Stimulated activated CD8-positive, alpha-beta memory T cell treated with anti-CD3 and anti-CD28 coated beads, Interleukin-15, amount 100 ng/mL, for 1 hour (primary cell): ENCODE measurements at regions not wholly inside any gene's neighbourhood (a gene's known extent, or its start where the extent isn't known, plus 50 kb on each side); places are given as distances from the start of the nearest gene placed in this dataset.

ENCODE experiments used
- DNase-seq: peaks from one replicate; pipeline ENCODE4 v3.0.0-alpha.2; 2020; ENCODE audit warnings: low read depth

DNA sequence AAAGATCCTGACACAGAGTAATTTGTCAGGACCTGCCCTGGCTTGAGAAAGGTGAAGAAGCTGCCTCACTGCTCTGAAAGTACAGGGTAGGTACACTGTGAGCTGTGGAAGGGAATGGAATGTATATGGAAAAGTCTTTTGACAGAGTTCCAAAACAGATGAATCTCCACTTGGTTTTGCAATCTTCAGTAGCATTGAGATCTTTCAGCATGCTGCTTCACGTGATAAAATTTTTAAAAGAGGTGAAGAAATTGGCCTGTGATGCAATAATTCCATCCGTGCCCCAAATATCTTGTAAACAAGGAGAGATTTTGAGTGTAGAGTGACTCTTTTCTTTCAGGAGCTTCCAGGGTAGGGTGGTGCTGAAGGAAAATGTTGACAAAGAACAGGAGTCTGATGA is 123.1 kb downstream of the OSR1 start:
- no peak for DNase-seq

DNA sequence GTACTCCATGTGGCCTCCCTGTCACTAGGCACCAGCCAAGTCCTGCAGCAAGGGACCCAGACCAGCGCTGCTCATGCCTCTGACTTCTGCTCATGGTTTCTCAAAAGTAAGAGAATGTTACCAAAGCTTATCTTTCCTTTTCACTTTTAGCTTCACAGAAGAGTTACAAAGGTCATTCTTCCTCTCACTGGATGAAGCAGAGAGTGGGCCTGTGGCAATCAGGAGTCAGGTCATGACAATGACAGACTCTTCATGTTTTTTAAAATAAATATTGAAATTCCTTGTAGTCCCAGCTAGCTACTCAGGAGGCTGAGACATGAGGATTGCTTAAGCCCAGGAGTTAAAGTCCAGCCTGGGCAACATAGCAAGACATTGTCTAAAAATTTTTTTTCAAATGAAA is 126.1 kb downstream of the OSR1 start:
- no peak for DNase-seq

DNA sequence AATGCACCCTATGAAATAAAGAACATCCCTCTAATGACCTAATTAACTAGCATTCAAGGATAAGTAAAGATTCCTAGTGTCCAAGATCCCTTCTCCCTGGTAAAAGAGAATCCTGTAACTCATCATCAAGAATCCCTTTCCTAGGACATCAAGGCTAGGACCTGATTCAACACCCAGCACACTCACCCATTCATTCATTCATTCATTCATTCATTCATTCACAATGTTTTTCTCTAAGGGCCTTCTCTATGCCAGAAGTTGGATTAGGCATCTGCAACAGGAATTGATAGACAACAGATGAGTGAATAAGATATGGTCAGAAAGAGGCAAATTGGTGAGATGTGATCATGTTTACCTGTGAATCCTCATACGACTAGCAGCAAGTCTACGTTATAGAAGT is 126.8 kb downstream of the OSR1 start:
- no peak for DNase-seq

DNA sequence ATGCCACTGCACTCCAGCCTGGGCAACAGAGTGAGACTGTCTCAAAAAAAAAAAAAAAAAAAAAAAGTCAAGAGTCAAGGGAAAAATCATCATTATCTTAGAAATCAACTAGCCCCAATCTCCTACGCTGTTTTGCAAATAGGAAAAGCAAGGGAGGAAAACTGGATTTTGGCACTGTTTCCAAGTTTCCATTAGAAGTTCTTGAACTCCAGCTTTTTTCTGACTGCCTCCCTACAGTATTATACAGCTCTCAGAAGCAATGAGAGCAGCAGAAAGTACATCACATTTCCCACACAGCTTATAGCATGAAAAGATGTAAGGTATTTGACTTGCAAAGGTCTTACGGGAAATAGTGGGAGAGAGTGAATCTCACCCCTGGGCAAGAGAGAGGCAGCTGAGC is 127.8 kb downstream of the OSR1 start:
- no peak for DNase-seq

GRCh38 chr2:19228715-19229114 is 129.7 kb downstream of the OSR1 start:
- no peak for DNase-seq

DNA sequence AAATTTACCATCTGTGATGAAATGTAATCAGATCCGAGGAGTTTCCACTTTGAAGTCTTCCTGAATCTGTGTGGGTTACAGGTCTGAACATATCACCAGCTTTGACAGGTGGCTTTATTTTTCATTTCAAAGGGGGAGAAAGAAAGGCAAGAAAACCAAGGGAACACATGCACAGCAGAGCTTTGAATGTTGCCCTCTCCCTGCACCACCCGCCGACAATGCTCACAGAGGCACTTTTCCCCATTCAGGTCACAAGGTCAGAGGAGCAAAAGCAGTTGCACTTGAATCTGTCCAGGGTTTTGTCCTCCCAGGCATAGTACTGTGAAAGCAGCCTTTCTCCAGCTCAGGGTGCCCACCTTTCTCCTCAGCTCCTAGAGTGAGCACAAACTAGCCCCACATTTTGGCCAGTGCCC is 130.2 kb downstream of the OSR1 start:
- no peak for DNase-seq

GRCh38 chr2:19226871-19227270 is 131.6 kb downstream of the OSR1 start:
- DNase-seq = no peak

DNA sequence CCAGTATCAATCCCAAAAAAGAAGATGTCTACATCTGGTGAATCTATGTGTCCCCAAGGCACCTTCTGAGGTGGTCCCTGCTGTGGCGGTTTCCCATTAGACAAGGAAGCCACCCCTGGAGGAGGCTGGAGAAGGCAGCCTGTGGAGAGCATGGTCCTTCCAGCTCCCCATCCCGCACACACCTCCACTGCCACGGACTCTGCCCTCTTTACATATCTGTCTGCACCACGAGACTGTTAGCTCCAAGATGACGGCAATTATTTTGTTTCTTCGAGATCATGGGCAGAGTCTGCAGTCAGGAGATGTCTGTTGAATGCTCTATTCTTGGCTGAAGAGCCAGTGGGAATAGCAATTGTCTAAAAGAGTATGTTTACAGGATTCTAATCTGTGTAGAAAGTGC is 132.0 kb downstream of the OSR1 start:
- DNase-seq = no peak

GRCh38 chr2:19225931-19226330 is 132.5 kb downstream of the OSR1 start:
- no peak for DNase-seq

DNA sequence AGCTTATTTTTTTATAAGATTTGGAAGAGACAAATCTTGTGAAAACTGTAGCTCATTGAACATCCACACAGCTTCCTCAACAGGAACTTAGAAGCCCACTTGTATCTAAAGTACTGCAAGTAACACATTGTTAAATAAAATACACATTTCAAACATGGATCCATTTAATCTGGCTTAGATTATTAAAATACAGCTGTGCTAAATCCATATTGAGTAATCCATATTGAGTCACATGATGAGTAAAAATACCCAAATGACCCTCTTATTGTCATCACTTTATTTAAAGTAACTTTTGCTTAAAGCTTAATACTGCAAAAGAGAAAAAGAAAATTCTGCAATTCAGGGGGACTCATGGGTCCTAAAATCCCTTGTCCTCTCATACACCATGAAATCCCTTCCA is 133.3 kb downstream of the OSR1 start:
- no peak for DNase-seq

GRCh38 chr2:19224486-19224885 is 133.9 kb downstream of the OSR1 start:
- no peak for DNase-seq

DNA sequence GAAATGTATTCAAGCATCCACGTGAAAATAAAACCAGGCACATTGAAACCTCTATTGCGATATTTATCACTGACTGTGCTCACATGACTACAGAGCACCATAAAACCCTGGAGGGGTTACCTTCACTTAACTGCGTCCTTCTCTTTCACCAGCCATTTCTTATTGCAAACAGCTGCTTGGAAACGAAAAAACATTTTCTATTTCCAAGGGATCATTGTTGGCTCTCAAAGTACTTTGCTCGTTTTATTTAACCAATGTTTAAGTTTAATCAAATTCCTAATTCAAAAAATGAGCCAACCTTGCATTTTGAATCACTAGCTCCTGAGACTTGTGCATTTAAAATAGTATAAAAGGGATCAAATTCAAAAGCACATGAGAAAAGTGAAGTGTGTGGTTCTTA is 134.4 kb downstream of the OSR1 start:
- DNase-seq = no peak

GRCh38 chr2:19219060-19219459 is 139.4 kb downstream of the OSR1 start:
- DNase-seq = no peak

DNA sequence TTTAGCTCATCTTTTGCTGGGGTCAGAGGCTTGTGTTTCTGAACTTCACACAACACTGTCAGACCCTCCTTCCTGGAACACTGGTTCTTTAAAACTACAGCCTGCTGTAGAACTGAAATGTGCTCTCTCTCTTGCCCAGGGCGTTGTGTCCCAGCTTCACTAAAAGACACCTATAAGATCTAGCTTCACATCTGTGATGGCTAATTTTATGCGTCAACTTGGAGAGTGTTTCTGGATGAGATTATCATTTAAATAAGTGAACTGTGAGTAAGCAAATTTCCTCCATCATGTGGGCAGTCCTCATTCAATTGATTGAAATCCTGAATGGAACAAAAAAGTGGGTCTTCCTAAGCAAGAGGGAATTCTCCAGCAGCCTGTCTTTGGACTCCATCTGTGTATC is 140.3 kb downstream of the OSR1 start:
- no peak for DNase-seq

DNA sequence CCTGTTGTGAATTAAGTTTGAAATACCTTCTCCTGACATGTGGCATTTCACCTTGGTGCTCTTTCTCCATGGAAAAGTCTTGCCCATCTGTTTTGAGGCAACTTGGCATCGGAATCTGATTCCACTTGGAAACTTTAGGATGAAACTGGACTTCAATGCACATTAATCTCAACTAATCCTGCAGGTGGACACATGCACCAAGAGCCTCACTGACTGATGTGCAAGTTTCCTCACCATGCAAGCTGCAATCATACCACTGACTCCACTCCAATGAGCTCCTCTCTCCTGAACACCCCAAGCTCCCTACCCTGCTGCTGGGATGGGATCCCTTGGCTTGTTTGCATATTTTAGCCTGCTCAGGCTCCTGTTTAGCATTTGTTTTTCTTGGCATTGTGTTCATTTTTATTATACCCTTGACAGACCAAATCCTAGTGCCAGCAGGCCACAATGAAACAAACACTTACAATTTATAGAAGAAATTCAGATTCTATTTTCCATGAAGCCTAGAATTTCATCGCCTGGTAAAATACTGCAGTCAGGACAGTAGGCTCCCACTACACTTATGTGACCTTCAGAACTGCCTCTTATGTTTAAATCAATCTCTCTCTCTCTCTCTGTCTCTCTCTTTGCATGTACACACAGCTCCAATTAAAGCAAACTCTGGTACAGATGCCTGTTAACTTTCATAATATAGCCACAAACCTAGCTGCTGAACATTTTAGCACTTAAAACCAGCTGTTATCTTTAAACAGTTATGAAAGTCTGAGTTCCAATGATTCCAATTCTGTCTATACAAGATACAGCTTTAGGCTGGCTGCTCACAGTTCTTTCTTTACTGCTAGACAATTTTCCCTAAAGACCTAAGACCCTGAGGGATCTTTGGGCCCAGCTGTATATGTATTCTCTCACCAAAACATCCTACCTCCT is 141.5 kb downstream of the OSR1 start:
- no peak for DNase-seq

GRCh38 chr2:19216238-19216637 is 142.2 kb downstream of the OSR1 start:
- no peak for DNase-seq

GRCh38 chr2:19214682-19215391 is 143.6 kb downstream of the OSR1 start:
- no peak for DNase-seq

DNA sequence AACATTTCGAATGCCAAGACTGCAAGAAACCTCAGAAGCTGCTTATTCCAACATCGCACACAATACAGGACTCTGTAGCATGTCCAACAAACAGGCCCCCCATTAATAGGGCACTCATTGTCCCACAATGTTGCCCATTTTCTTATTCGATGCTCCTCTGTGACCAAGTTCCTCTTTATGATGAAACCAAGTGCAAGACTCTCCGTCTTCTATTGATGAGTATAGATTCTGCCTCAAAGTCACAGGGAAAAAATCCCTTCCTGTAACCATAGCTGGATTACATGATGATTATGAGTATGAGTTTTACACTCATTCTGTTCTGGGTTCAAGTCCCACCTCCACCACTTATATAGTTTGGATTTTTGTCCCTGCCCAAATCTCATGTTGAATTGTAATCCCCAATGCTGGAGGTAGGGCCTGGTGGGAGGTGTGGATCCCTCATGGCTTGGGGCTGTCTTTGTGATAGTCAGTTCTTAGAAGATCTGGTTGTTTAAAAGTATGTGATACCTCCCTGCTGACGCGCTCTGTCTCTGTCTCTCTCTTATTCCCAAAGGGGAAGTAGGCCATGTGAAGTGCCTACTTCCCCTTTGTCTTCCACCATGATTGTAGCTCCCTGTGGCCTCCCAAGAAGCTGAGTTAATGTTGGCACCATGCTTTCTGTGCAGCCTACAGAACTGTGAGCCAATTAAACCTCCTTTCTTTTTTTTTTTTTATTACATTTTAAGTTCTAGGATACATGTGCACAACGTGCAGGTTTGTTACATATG is 148.7 kb downstream of the OSR1 start:
- DNase-seq = no peak

- no peak for DNase-seq
These were observed 149.8 kb downstream of the OSR1 start for GRCh38 chr2:19208479-19209199.

DNA sequence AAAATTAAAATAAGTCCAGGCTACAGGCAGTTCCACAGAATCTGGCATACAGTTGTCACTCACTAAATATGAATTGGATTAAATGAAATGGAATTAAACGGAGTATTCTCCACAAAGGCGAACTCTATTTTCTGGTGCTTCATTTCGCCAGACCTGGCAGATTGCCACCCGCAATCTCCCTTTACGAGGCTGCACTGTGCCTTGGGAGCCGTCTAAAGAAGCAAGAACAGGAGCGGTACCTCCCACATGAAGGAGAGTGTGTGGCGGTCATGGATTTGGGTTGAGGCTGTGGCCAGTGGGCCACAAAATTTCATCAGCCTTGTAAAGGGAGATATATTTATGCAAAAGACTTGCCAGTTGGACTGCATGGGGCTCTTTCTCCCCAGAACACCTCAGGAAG is 151.0 kb downstream of the OSR1 start:
- no peak for DNase-seq

DNA sequence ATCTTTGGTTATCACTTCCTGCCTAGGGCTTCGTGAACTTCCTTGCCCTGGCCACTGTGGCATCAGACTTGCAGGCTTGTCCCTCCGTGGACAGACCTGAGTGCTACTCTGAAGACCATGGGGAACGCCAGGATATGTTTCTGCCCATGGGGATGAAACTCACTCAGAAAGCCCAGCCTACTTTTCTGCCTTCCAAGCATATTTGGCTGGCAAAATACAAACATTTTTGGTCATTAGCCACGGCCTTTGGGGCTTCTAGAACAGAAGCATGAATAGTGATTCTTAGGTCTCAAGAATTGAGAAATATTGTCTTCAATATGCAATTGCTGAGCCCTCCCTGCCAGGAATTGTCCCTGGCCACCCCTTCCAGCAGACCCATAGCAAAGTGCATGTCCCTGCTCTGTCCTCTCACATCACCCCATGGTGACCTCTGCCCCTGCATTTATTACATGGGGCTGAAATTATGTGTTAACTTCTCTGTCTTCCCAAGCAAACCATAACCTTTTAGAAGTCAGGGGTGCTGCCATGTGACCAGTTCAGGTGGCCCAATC is 152.4 kb downstream of the OSR1 start:
- DNase-seq = no peak

- DNase-seq = no peak
These were observed 154.6 kb downstream of the OSR1 start for GRCh38 chr2:19203866-19204265.
